ENCODE measurements at regions not wholly inside any gene's neighbourhood (a gene's known extent, or its start where the extent isn't known, plus 50 kb on each side); places are given as distances from the start of the nearest gene placed in this dataset.

DNA sequence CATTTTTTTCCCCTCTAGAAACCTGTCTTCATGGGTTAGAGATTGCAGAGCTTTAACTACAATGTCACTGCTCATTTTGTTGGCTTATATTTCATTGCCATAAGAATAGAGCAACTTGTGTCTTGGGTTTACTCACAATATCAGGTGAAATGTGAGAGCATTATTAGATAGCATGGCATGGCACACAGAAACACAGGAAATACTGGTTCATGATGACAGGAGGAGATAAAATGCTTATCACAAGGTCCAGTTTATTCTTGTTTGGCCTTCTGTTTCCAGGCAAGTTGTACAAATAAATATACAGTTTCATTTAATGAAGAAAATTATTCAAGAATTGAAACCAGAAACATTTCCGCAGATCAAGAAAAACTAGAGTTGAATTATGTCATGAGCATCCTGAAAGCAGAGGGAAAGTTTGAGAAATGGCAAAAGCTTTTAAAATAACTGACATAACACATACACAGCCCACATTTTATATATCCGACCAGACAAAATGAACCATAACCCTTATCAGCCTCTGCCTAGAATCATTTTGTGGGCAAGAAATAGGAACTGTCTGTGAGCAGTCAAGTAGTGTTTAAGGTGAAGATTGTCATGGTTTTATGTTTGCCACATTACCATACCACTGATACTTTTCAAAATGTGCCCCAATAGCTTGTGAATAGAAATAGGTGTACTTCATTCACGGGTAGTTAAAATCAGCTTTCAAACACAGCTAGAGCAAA is 297.9 kb upstream of the ARGLU1 start:
- Mint-ChIP-seq H3K9me3 (peaks cover 4% of the 10 kb centered on the region), H3K4me1 (peaks cover 33% of the 10 kb centered on the region), H3K27me3 (ENCODE audit: low read depth) (no peaks in the 10 kb centered on the region), H3K36me3 (no peaks in the 10 kb centered on the region), H3K27ac (peak overlapping the region; percentile 59), H3K4me3 (no peak overlapping the region)
- DNase-seq (ENCODE audit: low spot score in 2 of 2, unreplicated experiment in 2 of 2): no peak
- TF ChIP-seq, protein P1, sequence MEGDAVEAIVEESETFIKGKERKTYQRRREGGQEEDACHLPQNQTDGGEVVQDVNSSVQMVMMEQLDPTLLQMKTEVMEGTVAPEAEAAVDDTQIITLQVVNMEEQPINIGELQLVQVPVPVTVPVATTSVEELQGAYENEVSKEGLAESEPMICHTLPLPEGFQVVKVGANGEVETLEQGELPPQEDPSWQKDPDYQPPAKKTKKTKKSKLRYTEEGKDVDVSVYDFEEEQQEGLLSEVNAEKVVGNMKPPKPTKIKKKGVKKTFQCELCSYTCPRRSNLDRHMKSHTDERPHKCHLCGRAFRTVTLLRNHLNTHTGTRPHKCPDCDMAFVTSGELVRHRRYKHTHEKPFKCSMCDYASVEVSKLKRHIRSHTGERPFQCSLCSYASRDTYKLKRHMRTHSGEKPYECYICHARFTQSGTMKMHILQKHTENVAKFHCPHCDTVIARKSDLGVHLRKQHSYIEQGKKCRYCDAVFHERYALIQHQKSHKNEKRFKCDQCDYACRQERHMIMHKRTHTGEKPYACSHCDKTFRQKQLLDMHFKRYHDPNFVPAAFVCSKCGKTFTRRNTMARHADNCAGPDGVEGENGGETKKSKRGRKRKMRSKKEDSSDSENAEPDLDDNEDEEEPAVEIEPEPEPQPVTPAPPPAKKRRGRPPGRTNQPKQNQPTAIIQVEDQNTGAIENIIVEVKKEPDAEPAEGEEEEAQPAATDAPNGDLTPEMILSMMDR (IDR thresholded peaks at IDR 0.05; ENCODE audit: unreplicated experiment): no peak

GRCh38 chr13:106859533-106859904 is 291.6 kb upstream of the ARGLU1 start:
- TF ChIP-seq, protein P1 (IDR thresholded peaks at IDR 0.05; ENCODE audit: unreplicated experiment): no peak
- Mint-ChIP-seq H3K27ac (peak overlapping the region; percentile 90), H3K4me3 (no peak overlapping the region), H3K9me3 (peaks cover 7% of the 10 kb centered on the region), H3K27me3 (ENCODE audit: low read depth) (no peaks in the 10 kb centered on the region), H3K4me1 (peaks cover 37% of the 10 kb centered on the region), H3K36me3 (no peaks in the 10 kb centered on the region)
- no peak for DNase-seq (ENCODE audit: low spot score in 2 of 2, unreplicated experiment in 2 of 2)

DNA sequence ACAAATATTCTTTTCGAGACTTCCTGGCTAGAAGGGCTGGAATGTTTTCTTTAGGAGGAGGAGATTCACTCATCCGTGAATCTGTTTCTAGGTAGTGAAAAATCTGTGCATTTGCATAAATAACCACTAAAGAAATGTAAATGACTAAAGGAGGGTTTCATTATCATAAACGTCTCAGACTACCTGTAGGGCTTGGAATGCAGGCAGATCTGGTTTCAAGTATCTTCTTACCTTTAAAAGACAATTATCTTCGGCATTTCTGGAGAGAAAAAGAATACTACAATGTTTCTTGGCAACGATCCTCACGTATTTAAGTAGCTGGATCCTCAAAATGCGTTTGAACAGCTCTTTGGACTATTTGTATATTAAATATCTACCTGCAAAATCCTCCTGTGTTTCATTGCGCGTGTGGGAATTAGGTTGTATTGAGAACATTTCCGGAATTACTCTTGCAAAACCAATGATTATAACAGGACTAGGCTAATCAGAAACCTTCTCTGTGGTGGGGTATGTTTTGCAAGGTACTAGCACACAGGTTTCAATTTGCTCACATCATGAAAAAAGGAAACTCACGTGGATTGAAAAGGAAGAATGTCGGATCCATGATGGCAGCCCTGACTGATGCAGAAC is 291.1 kb upstream of the ARGLU1 start:
- Mint-ChIP-seq H3K27ac (peak overlapping the region; percentile 90), H3K36me3 (no peaks in the 10 kb centered on the region), H3K9me3 (peaks cover 7% of the 10 kb centered on the region), H3K27me3 (ENCODE audit: low read depth) (no peaks in the 10 kb centered on the region), H3K4me1 (peaks cover 37% of the 10 kb centered on the region), H3K4me3 (peak overlapping the region; percentile 21)
- TF ChIP-seq, protein P1 (IDR thresholded peaks at IDR 0.05; ENCODE audit: unreplicated experiment): no peak
- DNase-seq (ENCODE audit: low spot score in 2 of 2, unreplicated experiment in 2 of 2): no peak

GRCh38 chr13:106852436-106852835 is 284.5 kb upstream of the ARGLU1 start:
- TF ChIP-seq, protein P1 (IDR thresholded peaks at IDR 0.05; ENCODE audit: unreplicated experiment): no peak
- H3K27ac Mint-ChIP-seq: no peak overlapping the region
- H3K4me3 Mint-ChIP-seq: no peak overlapping the region

GRCh38 chr13:106850973-106851650 is 283.2 kb upstream of the ARGLU1 start:
- H3K27me3 Mint-ChIP-seq (ENCODE audit: low read depth): no peaks in the 10 kb centered on the region
- H3K4me3 Mint-ChIP-seq: no peak overlapping the region
- H3K9me3 Mint-ChIP-seq: peaks cover 3% of the 10 kb centered on the region
- H3K27ac Mint-ChIP-seq: no peak overlapping the region
- TF ChIP-seq, protein P1 (IDR thresholded peaks at IDR 0.05; ENCODE audit: unreplicated experiment): no peak
- H3K4me1 Mint-ChIP-seq: peaks cover 21% of the 10 kb centered on the region
- no peak for DNase-seq (ENCODE audit: low spot score in 2 of 2, unreplicated experiment in 2 of 2)
- H3K36me3 Mint-ChIP-seq: no peaks in the 10 kb centered on the region

More at GRCh38 chr13:106852436-106852835, 284.5 kb upstream of the ARGLU1 start:
- Mint-ChIP-seq H3K4me1 (peaks cover 10% of the 10 kb centered on the region), H3K27me3 (ENCODE audit: low read depth) (no peaks in the 10 kb centered on the region), H3K36me3 (no peaks in the 10 kb centered on the region), H3K9me3 (peaks cover 3% of the 10 kb centered on the region)
- no peak for DNase-seq (ENCODE audit: low spot score in 2 of 2, unreplicated experiment in 2 of 2)
